ENCODE measurements at regions not wholly inside any gene's neighbourhood (a gene's known extent, or its start where the extent isn't known, plus 50 kb on each side); places are given as distances from the start of the nearest gene placed in this dataset.
A peak's percentile ranks its signal among the peaks of the same experiment; 100 is the strongest.

DNA sequence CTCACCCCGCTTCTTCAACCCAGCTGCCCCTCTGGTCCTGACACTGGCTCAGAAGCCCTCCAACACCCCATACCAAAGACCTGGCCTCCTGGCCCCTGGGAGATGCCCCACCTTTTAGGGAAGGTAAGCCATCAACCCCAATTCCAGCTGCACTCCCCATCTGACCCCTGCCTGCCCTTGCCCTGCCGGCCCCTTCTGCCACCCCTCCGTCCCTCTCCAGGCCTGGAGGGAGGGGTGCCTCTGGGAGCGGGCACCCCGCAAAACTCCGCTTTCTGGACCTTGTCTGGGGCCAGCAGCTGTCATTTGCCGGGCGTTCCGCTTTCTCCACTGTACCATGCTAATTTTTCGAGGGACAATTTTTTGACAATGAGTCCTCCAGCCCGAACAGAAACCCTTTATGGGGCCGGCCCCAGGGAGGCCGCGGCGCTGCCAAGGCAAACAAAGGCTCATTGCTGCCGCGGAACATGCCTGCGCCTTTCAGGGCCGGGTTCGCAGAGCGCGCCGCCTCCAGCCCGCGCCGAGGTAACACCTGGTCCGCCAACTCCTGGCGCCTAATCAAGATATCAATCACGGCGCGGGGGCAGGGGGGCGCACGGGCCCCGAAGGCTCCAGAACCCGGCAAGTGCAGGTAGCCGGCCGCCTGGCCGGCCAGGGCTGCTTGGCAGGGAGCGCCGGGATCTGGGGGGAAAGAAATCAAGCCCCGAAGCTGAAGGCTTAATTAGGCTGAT lies 96.0 kb downstream of the INHBB start:
- DNase-seq = peak; percentile 66

GRCh38 chr2:120442541-120442922 lies 96.6 kb downstream of the INHBB start:
- no peak for DNase-seq

DNA sequence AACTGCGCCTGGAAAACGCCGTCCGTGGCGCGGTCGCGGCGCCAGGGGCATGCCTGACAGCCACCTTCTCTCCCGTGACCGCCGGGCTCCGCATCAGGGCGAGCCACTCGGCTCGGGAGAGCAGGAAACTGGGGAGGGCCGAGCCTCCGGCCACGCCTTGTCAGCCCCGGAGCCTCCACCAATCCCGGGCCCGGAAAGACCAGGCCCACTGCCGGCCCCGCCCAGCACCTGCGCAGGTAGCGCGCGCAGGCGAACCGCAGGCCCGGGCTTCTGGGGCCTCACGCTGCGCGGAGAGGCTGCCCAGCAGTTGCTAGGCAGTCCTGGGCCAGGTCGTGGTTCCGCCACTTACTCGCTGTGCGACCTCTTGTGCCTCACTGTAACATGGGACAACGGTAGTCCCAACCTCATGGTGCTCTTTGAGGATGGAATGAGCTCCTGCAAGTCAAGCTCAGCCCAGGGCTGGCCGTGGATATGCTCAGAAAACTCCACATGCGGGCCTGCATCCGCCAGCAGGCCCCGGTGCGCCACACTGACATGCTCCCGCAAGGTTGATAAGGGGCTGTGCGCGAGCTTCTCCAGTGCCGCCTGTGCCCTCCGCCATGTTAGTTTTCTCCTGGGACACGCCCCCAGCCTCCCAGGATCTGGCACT lies 97.1 kb downstream of the INHBB start:
- DNase-seq = no peak

GRCh38 chr2:120443946-120444345 lies 98.0 kb downstream of the INHBB start:
- no peak for DNase-seq

DNA sequence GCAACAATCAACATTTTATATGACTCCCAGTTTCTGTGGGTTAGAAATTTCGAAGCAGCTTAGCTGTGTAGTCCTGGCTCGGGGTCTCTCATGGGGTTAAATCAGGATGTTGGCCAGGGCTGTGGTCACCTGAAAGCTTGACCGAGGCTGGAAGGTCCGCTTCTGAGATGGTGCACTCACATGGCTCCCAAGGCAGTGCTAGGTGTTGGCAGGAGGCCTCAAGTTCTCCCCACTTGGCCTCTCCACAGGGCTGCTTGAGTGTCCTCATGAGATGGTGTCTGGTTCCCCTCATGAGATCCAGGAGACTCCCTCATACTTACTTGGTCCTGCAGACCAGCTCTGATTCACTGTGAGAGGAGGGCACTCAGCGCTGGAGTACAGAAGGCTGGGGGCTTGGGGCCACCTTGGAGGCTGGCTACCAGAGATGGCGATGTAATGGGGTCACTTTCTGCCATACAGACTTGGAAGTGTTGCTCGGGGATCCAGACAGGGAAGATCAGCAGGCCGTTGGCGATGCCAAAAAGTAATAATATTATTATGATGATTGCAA lies 98.8 kb downstream of the INHBB start:
- DNase-seq = no peak

- no peak for DNase-seq
Measured at GRCh38 chr2:120445449-120446143, 99.7 kb downstream of the INHBB start.

DNA sequence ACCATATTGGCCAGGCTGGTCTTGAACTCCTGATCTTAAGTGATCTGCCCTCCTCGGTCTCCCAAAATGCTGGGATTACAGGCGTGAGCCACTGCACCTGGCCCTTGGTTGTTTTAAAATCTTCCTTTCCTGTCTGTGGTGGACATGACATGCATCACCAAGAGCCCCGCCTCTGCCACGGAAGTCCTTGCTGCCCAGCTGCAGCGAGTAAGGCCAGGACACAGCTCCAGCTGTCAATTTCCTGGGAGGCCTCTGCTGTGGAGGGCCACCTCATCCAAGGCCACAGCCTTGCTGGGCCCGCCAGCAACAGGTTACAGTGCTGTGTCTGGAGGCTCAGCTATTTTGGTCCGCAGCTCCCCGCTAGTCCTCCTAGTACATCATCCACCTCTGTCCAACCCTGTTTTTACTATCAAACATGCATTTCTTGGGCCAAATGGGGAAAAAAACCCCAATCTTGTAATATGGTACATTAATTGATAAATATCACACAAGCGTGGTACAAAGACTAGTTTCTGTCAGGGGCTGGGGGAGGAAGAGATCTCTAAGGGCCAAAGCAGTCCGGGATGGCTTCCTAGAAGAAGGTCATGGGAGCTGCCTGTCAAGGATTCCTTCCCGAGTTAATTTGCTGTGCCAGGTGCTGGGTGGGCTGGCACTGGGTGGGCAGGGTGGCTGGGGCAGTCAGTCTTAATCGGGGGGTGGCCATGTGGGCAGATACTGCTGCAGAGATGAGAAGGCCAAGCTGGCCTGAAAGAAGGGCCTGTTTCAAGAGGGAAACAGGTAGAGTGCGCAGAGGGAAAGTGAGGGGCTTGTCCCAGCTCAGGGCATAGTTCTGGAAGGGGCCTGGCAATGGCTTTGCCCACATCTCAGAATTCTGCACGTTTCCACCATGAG lies 100.5 kb downstream of the INHBB start:
- no peak for DNase-seq

- no peak for DNase-seq
Measured at GRCh38 chr2:120447127-120447785, 101.3 kb downstream of the INHBB start.

DNA sequence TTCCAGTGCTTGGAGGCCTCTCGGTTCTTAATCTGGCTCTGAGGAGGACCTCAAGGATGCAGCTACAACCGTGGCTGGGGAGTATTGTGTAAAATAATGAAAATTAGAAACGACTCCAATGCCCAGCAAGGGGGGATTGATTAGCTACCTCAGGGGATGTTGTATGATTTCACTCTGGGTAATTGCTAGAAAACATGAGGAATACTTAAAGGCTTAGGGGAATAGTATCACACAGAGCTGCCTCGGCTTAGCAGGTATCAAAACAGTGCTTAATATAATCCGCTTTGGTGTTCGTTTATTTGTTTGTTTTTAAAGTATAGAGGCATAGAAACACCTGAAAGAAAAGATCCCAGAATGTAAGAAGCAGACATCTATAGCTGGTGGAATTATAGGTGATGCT lies 102.5 kb downstream of the INHBB start:
- DNase-seq = no peak

- DNase-seq = no peak
Measured at GRCh38 chr2:120448961-120449810, 103.2 kb downstream of the INHBB start.

- DNase-seq = no peak
Measured at GRCh38 chr2:120450196-120450820, 104.4 kb downstream of the INHBB start.

GRCh38 chr2:120451334-120451733 lies 105.4 kb downstream of the INHBB start:
- DNase-seq = no peak

DNA sequence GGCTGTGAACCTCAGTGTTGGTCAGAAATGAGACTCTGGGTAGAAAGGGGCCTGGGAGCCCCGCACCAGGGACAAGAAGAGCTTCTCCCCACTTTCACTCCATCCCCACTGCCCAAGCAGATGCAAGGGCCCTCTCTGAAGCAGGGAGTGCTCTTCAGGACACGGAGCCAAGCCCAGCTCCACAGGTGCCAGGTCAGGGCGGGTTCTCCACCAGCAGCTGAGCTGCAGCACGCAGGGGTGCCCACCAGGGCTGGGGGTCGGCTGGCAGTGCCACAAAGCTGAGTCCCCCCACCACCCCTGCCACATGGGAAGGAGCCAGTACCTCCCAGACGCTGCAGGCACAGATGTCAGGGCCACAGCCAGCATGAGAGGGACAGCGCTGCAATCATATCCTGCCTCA lies 106.2 kb downstream of the INHBB start:
- no peak for DNase-seq

- no peak for DNase-seq
Measured at GRCh38 chr2:120452945-120453634, 107.2 kb downstream of the INHBB start.

DNA sequence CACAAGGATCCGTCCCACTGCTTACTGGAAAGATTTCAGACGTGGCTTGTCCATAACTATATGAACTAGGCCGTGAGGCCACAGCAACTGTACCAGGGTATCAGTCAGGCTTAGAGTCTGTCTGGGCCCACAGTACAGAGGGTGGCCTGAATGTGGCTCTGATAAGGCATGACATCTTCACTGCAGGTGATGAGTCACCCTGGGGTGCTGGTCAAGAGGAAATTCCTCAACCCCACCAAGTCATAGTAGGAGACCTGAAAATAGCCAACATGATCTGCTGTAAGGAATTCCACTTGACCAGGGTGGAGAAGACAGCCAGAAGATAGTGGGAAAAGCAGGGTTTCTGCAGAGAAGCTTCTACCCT lies 107.7 kb downstream of the INHBB start:
- DNase-seq = no peak

- DNase-seq = no peak
Measured at GRCh38 chr2:120454654-120455385, 108.9 kb downstream of the INHBB start.

GRCh38 chr2:120455390-120455789 lies 109.5 kb downstream of the INHBB start:
- DNase-seq = no peak

DNA sequence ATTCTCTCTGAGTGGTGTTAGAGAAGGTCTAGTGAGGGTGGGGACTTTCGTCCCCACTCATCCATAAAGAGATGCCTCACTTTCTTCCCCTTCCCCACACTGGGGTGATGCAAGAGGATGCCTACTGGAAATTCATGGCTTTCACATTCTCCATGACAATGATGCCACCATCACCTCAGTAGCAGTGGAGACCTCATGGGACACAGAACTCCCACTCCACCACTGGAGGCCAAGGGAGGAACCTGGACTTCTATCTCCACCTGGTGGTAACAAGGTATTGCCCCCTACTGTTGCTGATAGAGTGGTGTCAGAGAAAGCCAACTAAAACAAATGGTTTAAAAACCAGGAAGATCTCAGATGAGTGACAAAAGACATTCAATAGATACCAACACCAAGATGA lies 110.9 kb downstream of the INHBB start:
- no peak for DNase-seq

- no peak for DNase-seq
Measured at GRCh38 chr2:120460511-120460910, 114.6 kb downstream of the INHBB start.
